GM21526 (cell line): ENCODE measurements at regions not wholly inside any gene's neighbourhood (a gene's known extent, or its start where the extent isn't known, plus 50 kb on each side); places are given as distances from the start of the nearest gene placed in this dataset.

ENCODE experiments used
- ATAC-seq: cut with Tn5 transposase; IDR thresholded peaks from one replicate; pipeline ENCODE4 v1.9.1; 2021; ENCODE audit warnings: moderate library complexity; ENCODE audit not compliant: unreplicated experiment, low FRiP score

- peak; percentile 60 for ATAC-seq
These were observed 90.4 kb downstream of the NUP35 start for GRCh38 chr2:183214680-183215079.

GRCh38 chr2:183215917-183216316, 91.7 kb downstream of the NUP35 start:
- ATAC-seq: no peak

- ATAC-seq: no peak
These were observed 95.6 kb downstream of the NUP35 start for GRCh38 chr2:183219888-183220287.

- ATAC-seq: no peak
These were observed 98.5 kb downstream of the NUP35 start for GRCh38 chr2:183222751-183223150.

GRCh38 chr2:183224948-183225347, 100.7 kb downstream of the NUP35 start:
- no peak for ATAC-seq

GRCh38 chr2:183227176-183227575, 102.9 kb downstream of the NUP35 start:
- no peak for ATAC-seq

- ATAC-seq: no peak
These were observed 105.1 kb downstream of the NUP35 start for GRCh38 chr2:183229386-183229785.

- ATAC-seq: no peak
These were observed 108.1 kb downstream of the NUP35 start for GRCh38 chr2:183232161-183232865.

GRCh38 chr2:183242937-183243336, 118.7 kb downstream of the NUP35 start:
- ATAC-seq: no peak

- no peak for ATAC-seq
These were observed 119.5 kb downstream of the NUP35 start for GRCh38 chr2:183243758-183244157.

- ATAC-seq: no peak
These were observed 120.1 kb downstream of the NUP35 start for GRCh38 chr2:183244300-183244844.

GRCh38 chr2:183248866-183249567, 124.8 kb downstream of the NUP35 start:
- ATAC-seq: peak; percentile 54

GRCh38 chr2:183250061-183250460, 125.8 kb downstream of the NUP35 start:
- no peak for ATAC-seq

- no peak for ATAC-seq
These were observed 126.2 kb downstream of the NUP35 start for GRCh38 chr2:183250472-183250871.

- no peak for ATAC-seq
These were observed 129.3 kb downstream of the NUP35 start for GRCh38 chr2:183253441-183254130.

GRCh38 chr2:183255411-183255810, 131.2 kb downstream of the NUP35 start:
- no peak for ATAC-seq

GRCh38 chr2:183259921-183260320, 135.7 kb downstream of the NUP35 start:
- peak; percentile 67 for ATAC-seq

GRCh38 chr2:183260527-183260926, 136.3 kb downstream of the NUP35 start:
- ATAC-seq: no peak

- ATAC-seq: no peak
These were observed 140.8 kb downstream of the NUP35 start for GRCh38 chr2:183264890-183265535.

- peak; percentile 92 for ATAC-seq
These were observed 143.0 kb downstream of the NUP35 start for GRCh38 chr2:183267148-183267827.
